Suppressor macrophage treated with lipopolysaccharide for 1 hour (primary cell): ENCODE measurements at regions not wholly inside any gene's neighbourhood (a gene's known extent, or its start where the extent isn't known, plus 50 kb on each side); places are given as distances from the start of the nearest gene placed in this dataset.
"Not testable (repeated sequence)": the region's sequence is repeated elsewhere in the genome, so short reads cannot be mapped to it uniquely, and the experiment has no call there.

ENCODE experiments used
- DNase-seq, 3 donors: peaks; one replicate each; pipeline ENCODE4 v3.0.0-alpha.2; 2020 to 2022

GRCh38 chr2:209076151-209076550 is 347.7 kb upstream of the MAP2 start:
- no peak for DNase-seq

DNA sequence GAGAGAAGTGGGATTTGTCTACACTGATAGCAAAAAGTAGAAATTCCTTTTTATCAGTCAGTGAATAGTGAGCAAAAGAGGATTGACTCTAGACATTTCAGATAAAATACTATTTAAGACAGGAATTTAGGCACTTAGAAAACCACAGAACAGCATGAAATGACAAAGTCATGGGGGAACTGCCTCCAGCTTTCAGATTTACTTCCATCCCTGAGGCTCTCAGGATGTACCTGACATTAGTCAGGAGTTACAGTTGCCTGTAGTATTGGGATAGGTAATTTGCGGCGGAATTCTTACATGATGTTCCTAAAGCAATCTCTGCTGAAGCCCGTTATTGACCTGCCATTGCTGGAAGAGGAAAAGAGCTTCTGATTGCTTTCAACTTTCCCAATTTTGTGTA is 337.1 kb upstream of the MAP2 start:
- no peak for DNase-seq

- no peak for DNase-seq
These were observed 332.8 kb upstream of the MAP2 start for GRCh38 chr2:209091056-209091455.

GRCh38 chr2:209094221-209094620 is 329.6 kb upstream of the MAP2 start:
- DNase-seq, result no peak

DNA sequence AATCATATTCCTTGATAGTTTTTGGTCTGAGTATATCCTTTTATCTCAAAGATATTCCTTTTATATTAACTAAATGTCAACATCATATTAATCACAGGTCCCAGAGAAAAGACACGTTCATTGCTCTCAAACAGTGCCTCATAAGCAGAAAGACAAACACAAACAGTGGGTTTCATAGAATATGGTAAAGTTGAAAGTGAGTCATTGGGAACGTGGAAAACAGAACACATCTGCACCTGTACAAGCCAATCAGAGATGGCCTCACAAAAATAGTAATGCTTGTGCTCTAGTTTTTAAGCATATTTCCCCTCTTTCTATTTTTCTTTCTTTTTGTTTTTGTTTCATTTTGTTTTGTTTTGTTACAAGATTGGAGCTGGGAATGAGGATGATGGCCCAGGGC is 328.4 kb upstream of the MAP2 start:
- DNase-seq, result no peak

DNA sequence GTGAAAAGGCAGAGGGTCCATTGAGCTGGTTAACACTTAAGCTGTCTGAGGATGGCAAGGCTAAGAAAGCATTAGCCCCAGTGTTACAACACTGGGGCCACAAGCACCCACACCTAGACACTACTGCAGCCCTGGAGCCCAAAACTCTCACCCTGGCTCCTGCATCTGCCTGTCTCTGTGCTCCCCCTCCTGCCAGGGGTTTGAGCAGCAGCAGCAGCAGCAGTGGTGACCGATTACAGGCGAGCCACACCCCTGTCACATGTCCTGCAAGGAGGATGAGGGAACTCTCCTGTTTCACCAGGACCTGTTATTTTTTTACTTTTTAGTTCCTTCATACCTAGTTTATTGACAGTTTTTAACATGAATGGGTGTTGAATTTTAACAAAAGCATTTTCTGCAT is 326.7 kb upstream of the MAP2 start:
- no peak for DNase-seq

GRCh38 chr2:209102319-209102718 is 321.5 kb upstream of the MAP2 start:
- no peak for DNase-seq

DNA sequence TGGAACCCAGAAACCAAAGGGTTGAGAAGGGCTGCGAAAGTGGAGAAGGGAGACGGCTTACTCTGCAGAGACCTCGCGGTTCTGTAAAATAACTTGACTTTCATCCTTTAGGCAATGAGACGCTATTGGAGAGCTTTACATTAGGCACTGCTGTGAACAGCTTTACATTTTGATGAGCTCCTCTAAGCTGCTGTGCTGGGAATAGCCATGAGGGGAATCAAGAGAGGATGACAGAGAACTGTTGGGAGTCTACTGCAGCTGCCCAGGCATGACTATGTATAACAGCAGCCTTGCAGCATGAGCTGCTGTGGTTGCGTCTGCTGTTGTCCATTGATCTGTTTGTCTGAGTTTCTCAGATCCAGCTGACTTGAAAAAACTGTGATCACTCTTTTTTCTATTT is 310.8 kb upstream of the MAP2 start:
- DNase-seq, result no peak

GRCh38 chr2:209114588-209115240 is 309.1 kb upstream of the MAP2 start:
- peak in 2 of 3 donors; percentile 24 to 38 for DNase-seq

DNA sequence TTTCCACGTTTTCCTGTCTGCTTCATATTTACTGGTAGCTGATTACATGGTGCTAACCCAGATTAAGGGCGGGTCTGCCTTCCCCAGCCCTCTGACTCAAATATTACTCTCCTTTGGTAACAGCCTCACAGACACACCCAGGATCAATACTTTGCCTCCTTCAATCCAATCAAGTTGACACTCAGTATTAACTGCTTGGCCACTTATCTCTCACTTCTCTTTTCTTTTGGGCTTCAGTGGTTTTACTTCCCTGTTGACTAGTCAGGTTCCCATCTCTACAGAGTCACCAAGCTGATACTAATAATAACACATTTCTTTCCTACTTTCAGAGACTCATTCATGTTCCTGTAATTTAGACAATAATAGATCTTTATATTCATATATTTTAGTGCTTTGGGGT is 302.2 kb upstream of the MAP2 start:
- peak; percentile 46 to 70 (median 64) for DNase-seq

DNA sequence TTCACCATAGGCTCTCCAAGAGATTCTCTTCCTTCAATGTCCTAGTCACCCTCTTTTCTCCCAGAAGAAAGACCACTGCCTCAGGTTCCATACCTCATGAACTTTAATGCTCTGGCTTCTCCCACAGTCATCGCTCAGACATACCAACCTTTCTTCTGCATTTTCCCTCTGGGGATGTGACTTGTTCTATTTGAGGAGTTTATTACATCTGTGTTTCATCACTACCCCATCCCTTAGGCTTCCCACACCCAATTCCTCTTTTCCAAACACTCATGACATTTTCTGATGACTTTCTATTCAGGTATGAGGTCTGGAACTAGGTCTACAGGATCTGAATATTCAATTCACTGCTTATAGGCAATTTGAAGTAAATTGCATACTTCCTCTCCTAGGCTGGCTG is 298.6 kb upstream of the MAP2 start:
- DNase-seq, result no peak

DNA sequence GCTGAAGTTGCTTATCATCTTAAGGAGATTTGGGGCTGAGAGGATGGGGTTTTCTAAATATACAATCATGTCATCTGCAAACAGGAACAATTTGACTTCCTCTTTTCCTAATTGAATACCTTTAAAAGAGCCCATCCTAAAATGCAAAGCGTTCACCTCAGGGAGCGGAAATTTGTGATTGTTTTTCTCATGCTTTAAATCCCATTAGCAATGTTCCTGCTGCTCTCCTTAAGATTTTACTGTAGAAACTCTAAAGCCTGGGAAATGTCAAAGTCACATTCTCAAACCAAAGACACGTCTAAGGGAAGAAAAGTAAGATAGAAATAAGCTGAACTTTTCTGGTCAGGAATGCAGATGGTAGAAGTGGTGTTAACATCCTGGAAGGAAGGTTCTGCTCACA is 285.8 kb upstream of the MAP2 start:
- DNase-seq, result no peak

DNA sequence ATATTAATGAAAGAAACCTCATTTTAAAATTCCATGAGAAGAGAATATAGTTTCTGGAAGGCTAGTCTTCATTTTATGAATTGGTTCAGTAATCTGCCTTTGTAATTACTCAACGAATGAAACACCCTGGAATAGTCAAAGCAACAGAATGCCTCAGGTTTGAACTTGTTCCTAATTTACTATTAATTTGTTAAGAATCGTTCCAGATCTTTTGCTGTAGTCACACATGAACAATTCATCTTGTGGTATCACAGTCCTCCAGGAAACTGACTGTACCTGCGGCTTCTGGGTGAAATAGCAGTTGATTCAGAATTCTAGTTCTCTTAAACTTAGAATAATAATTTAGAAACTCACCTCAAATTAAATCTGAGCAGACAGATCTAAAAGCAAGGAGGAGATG is 282.7 kb upstream of the MAP2 start:
- no peak for DNase-seq

- DNase-seq, result no peak
These were observed 282.0 kb upstream of the MAP2 start for GRCh38 chr2:209141818-209142217.

- DNase-seq, result not testable (repeated sequence)
These were observed 278.6 kb upstream of the MAP2 start for GRCh38 chr2:209145220-209145691.

- DNase-seq, result peak; percentile 23 to 41 (median 23)
These were observed 277.7 kb upstream of the MAP2 start for GRCh38 chr2:209145941-209146681.

- DNase-seq, result peak; percentile 23 to 32 (median 23)
These were observed 277.0 kb upstream of the MAP2 start for GRCh38 chr2:209146682-209147320.

GRCh38 chr2:209147981-209148380 is 275.9 kb upstream of the MAP2 start:
- peak in 2 of 3 donors; percentile 16 to 21 for DNase-seq

- DNase-seq, result no peak
These were observed 262.9 kb upstream of the MAP2 start for GRCh38 chr2:209160800-209161588.

DNA sequence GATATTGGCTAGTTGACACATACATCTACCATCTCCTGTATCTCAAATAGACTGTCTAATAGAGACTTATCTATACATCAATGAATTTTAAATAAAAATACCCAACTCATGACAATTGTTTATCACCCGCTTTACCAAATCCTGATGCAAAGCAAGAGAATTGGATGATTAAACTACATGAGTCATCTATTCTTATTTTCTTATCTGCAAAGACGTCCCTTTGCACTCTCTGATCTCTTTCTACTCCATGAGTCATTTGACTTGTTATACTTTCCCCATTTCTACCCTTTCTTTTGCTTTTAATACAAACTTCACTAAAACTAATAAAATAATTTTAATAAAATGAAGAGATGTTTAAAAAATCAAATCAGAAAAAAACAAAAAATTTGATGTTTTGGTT is 261.7 kb upstream of the MAP2 start:
- no peak for DNase-seq

GRCh38 chr2:209181984-209182383 is 241.9 kb upstream of the MAP2 start:
- no peak for DNase-seq

DNA sequence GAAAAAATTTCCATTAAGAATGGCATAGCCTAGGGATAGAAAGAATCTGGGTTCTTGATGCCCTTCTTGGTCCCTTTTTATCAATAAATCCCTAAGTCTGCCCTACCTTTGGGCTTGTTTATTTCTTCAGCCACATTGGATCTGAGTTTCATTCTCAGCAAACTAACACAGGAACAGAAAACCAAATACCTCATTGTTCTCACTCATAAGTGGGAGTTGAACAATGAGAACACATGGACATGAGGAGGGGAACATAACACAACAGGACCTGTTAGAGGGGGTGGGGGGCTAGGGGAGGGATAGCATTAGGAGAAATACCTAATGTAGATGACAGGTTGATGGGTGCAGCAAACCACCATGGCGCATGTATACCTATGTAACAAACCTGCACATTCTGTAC is 237.0 kb upstream of the MAP2 start:
- DNase-seq, result peak; percentile 4 to 22 (median 11)

DNA sequence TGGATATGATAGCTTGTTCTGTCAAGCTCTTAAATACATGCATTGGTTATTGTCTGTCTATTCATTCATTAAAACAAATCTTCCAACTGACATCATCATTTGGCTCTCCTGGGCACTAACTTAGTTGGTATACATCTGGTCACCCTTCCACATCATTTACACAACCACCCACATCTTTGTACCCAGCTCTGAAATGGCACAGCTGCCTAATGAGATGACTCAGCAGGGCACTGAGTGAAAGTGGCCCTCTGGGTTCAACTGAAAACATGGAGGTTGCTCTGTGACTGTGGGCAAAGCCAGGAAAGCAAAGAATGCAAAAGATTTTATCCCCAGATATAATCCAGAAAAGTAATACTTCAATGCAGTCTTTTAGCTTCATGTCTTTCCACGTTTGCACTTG is 234.0 kb upstream of the MAP2 start:
- no peak for DNase-seq
